ENCODE measurements at regions not wholly inside any gene's neighbourhood (a gene's known extent, or its start where the extent isn't known, plus 50 kb on each side); places are given as distances from the start of the nearest gene placed in this dataset.

DNA sequence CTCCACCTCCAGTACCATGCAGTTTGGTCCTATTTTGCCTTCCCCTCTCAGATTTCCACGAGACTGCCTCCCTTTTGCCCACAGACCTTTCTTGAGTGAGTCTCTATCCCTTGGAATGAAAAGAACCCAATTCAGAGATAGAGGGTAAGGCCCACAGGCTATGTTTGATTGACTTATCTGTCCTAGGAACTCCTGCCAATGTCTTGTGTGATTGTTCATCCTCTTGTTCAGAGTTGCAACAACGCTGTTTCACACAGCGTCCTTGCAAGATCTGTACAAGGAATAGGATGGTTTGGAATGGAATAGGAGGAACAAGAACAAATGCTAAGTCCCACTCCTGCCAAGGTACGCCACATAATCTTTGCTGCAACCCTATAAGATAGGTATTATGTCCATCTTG is 142.2 kb upstream of the ABCA1 start:
- Histone ChIP-seq H3K79me2 (ENCODE audit: control insufficient read depth, insufficient read depth, low read length) (no peaks in the 10 kb centered on the region), H3K9ac (ENCODE audit: insufficient read depth in 1 of 2, low read depth in 2 of 2, low read length in 2 of 2) (no peak overlapping the region), H3K27ac (ENCODE audit: extremely low read depth, low read depth, low read length) (no peak overlapping the region), H3K9me3 (replicated peaks; ENCODE audit: control insufficient read depth, insufficient read depth, low read depth, low read length) (no peaks in the 10 kb centered on the region), H3K4me3 (no peak overlapping the region), H4K20me1 (replicated peaks; ENCODE audit: control insufficient read depth, insufficient read depth, low read length) (no peaks in the 10 kb centered on the region), H3K4me2 (ENCODE audit: insufficient read depth, low read length) (no peak overlapping the region), H3K9me1 (ENCODE audit: control insufficient read depth, insufficient read depth, low read length) (no peaks in the 10 kb centered on the region), H2AFZ (ENCODE audit: low read depth, low read length) (no peak overlapping the region), H3K27me3 (ENCODE audit: control insufficient read depth in 2 of 2, insufficient read depth in 2 of 2, low read length in 2 of 2) (peaks cover 0 to 19% of the 10 kb centered on the region in 2 experiments; a peak in 3 of 5 replicates), H3K36me3 (ENCODE audit: control insufficient read depth, insufficient read depth, low read length) (no peaks in the 10 kb centered on the region), H3K4me1 (replicated peaks in 1 of 2; ENCODE audit: control insufficient read depth in 2 of 2, insufficient read depth in 2 of 2, low read length in 2 of 2) (no peaks in the 10 kb centered on the region; a peak in 1 of 5 replicates)
- BruUV-seq (replicated peaks): no TSS peak
- ATAC-seq (no peak), FAIRE-seq (no peak), DNase-seq (ENCODE audit: extremely low read depth in 1 of 4, low spot score in 3 of 4) (no peak)
- intact Hi-C loops (cut with micrococcal nuclease) (no loop called here), in situ Hi-C loops (cut with MboI) (no loop called here)
- CTCF ChIA-PET (ENCODE audit: low intra/inter-chr PET ratio): no interaction called here
- WGBS (ENCODE audit: insufficient coverage, low coverage, missing lambda C conversion rate): 0% methylated on average over 4 of the region's 4 CpGs
- TF ChIP-seq ATF7 (IDR thresholded peaks at IDR 0.05): no peak
- TF ChIP-seq ZNF263 (CRISPR knock-in tag; IDR thresholded peaks at IDR 0.05; ENCODE audit: borderline replicate concordance): 0 out of 2 replicates have a peak, but pooled peaks have one; percentile 19
- POLR2A ChIA-PET: interaction anchor here (0.8 kb wide), 1 partner anchor 141 kb away, joined by 4 read pairs; no protein-coding TSS in a partner anchor

DNA sequence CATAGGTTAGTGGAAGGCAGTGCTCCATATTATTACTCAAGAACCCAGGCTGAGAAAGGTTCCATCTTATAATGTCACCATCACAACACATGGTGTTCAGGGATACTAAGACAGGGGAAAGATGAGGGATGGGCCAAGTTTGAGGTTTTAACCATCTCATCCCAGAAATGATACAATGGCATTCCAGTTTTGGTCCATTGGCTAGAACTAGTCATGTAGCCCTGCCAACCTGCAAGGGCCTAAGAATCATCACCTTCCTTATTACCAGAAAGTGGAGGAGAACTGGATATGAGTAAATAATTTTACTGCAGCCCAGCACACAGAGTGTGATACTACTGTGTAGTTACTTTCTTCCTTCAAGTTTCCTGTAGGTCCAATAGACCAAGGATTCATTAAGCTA is 144.5 kb upstream of the ABCA1 start:
- intact Hi-C loops (cut with micrococcal nuclease): no loop called here
- BruUV-seq (replicated peaks): no TSS peak
- H3K27ac ChIP-seq (ENCODE audit: extremely low read depth, low read depth, low read length): no peak overlapping the region

More for the DNA sequence above, 144.5 kb upstream of the ABCA1 start:
- FAIRE-seq (no peak), ATAC-seq (no peak), DNase-seq (ENCODE audit: extremely low read depth in 1 of 4, low spot score in 3 of 4) (no peak)
- Histone ChIP-seq H3K9ac (ENCODE audit: insufficient read depth in 1 of 2, low read depth in 2 of 2, low read length in 2 of 2) (no peak overlapping the region), H2AFZ (ENCODE audit: low read depth, low read length) (no peak overlapping the region), H3K36me3 (ENCODE audit: control insufficient read depth, insufficient read depth, low read length) (no peaks in the 10 kb centered on the region), H3K79me2 (ENCODE audit: control insufficient read depth, insufficient read depth, low read length) (no peaks in the 10 kb centered on the region), H3K9me3 (replicated peaks; ENCODE audit: control insufficient read depth, insufficient read depth, low read depth, low read length) (no peaks in the 10 kb centered on the region), H3K9me1 (ENCODE audit: control insufficient read depth, insufficient read depth, low read length) (no peaks in the 10 kb centered on the region), H3K4me3 (no peak overlapping the region), H3K4me1 (replicated peaks in 1 of 2; ENCODE audit: control insufficient read depth in 2 of 2, insufficient read depth in 2 of 2, low read length in 2 of 2) (no peaks in the 10 kb centered on the region), H4K20me1 (replicated peaks; ENCODE audit: control insufficient read depth, insufficient read depth, low read length) (no peaks in the 10 kb centered on the region), H3K27me3 (ENCODE audit: control insufficient read depth in 2 of 2, insufficient read depth in 2 of 2, low read length in 2 of 2) (no peaks in the 10 kb centered on the region; a peak in 2 of 5 replicates), H3K4me2 (ENCODE audit: insufficient read depth, low read length) (no peak overlapping the region)
- POLR2A ChIA-PET: interaction anchor here (1.1 kb wide), 1 partner anchor 20 kb away, joined by 3 read pairs; no protein-coding TSS in a partner anchor
- CTCF ChIA-PET (ENCODE audit: low intra/inter-chr PET ratio): no interaction called here
- TF ChIP-seq, protein P1, sequence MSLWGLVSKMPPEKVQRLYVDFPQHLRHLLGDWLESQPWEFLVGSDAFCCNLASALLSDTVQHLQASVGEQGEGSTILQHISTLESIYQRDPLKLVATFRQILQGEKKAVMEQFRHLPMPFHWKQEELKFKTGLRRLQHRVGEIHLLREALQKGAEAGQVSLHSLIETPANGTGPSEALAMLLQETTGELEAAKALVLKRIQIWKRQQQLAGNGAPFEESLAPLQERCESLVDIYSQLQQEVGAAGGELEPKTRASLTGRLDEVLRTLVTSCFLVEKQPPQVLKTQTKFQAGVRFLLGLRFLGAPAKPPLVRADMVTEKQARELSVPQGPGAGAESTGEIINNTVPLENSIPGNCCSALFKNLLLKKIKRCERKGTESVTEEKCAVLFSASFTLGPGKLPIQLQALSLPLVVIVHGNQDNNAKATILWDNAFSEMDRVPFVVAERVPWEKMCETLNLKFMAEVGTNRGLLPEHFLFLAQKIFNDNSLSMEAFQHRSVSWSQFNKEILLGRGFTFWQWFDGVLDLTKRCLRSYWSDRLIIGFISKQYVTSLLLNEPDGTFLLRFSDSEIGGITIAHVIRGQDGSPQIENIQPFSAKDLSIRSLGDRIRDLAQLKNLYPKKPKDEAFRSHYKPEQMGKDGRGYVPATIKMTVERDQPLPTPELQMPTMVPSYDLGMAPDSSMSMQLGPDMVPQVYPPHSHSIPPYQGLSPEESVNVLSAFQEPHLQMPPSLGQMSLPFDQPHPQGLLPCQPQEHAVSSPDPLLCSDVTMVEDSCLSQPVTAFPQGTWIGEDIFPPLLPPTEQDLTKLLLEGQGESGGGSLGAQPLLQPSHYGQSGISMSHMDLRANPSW (CRISPR knock-in tag; IDR thresholded peaks at IDR 0.05): no peak
- TF ChIP-seq, protein P2, sequence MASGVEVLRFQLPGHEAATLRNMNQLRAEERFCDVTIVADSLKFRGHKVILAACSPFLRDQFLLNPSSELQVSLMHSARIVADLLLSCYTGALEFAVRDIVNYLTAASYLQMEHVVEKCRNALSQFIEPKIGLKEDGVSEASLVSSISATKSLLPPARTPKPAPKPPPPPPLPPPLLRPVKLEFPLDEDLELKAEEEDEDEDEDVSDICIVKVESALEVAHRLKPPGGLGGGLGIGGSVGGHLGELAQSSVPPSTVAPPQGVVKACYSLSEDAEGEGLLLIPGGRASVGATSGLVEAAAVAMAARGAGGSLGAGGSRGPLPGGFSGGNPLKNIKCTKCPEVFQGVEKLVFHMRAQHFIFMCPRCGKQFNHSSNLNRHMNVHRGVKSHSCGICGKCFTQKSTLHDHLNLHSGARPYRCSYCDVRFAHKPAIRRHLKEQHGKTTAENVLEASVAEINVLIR (CRISPR knock-in tag; IDR thresholded peaks at IDR 0.05): no peak
- TF ChIP-seq MECOM (CRISPR knock-in tag; IDR thresholded peaks at IDR 0.05): no peak
- no peak for TF ChIP-seq EWSR1 (IDR thresholded peaks at IDR 0.05; ENCODE audit: borderline replicate concordance, low read depth, partially characterized antibody)
- no peak for TF ChIP-seq HNRNPL (IDR thresholded peaks at IDR 0.05; ENCODE audit: low read depth, low read length)
- no peak for TF ChIP-seq MEIS2 (IDR thresholded peaks at IDR 0.05; ENCODE audit: partially characterized antibody)
- in situ Hi-C loops (cut with MboI): no loop called here

Measured in K562 (cell line).